NCI-H748 treated with DMSO at 0.1 percent for 48 hours (cell line): ENCODE measurements at regions not wholly inside any gene's neighbourhood (a gene's known extent, or its start where the extent isn't known, plus 50 kb on each side); places are given as distances from the start of the nearest gene placed in this dataset.

Experiments
- DNase-seq: peaks from one replicate; lab custom pipeline; 2025; lab: John Stamatoyannopoulos, UW

GRCh38 chr4:19317377-19317776 is 934.3 kb upstream of the SLIT2 start:
- no peak for DNase-seq

- no peak for DNase-seq
Observed at GRCh38 chr4:19314116-19314515, 937.6 kb upstream of the SLIT2 start.

GRCh38 chr4:19309378-19309777 is 942.3 kb upstream of the SLIT2 start:
- DNase-seq, result no peak

- no peak for DNase-seq
Observed at GRCh38 chr4:19304028-19304427, 947.7 kb upstream of the SLIT2 start.

GRCh38 chr4:19301527-19301926 is 950.2 kb upstream of the SLIT2 start:
- DNase-seq, result no peak

GRCh38 chr4:19300213-19300612 is 951.5 kb upstream of the SLIT2 start:
- DNase-seq, result no peak

- no peak for DNase-seq
Observed at GRCh38 chr4:19298998-19299397, 952.7 kb upstream of the SLIT2 start.

- no peak for DNase-seq
Observed at GRCh38 chr4:19293781-19294180, 957.9 kb upstream of the SLIT2 start.

- no peak for DNase-seq
Observed at GRCh38 chr4:19293080-19293479, 958.6 kb upstream of the SLIT2 start.

GRCh38 chr4:19286924-19287323 is 964.8 kb upstream of the SLIT2 start:
- no peak for DNase-seq

GRCh38 chr4:19285146-19285545 is 966.6 kb upstream of the SLIT2 start:
- no peak for DNase-seq

GRCh38 chr4:19278665-19279064 is 973.0 kb upstream of the SLIT2 start:
- no peak for DNase-seq

- DNase-seq, result no peak
Observed at GRCh38 chr4:19266566-19266965, 985.1 kb upstream of the SLIT2 start.

GRCh38 chr4:19262467-19262866 is 989.2 kb upstream of the SLIT2 start:
- no peak for DNase-seq

GRCh38 chr4:19260346-19260745 is 991.4 kb upstream of the SLIT2 start:
- DNase-seq, result no peak

GRCh38 chr4:19259920-19260319 is 991.8 kb upstream of the SLIT2 start:
- DNase-seq, result no peak

GRCh38 chr4:19256823-19257222 is 994.9 kb upstream of the SLIT2 start:
- DNase-seq, result no peak

- DNase-seq, result no peak
Observed at GRCh38 chr4:19254486-19254885, 997.2 kb upstream of the SLIT2 start.

- DNase-seq, result no peak
Observed at GRCh38 chr4:19248023-19248422, 1003.7 kb upstream of the SLIT2 start.

GRCh38 chr4:19241895-19242294 is 1009.8 kb upstream of the SLIT2 start:
- DNase-seq, result no peak

GRCh38 chr4:19239565-19239964 is 1012.1 kb upstream of the SLIT2 start:
- no peak for DNase-seq

- DNase-seq, result no peak
Observed at GRCh38 chr4:19236473-19236872, 1015.2 kb upstream of the SLIT2 start.

GRCh38 chr4:19230906-19231545 is 1020.7 kb upstream of the SLIT2 start:
- DNase-seq, result no peak

- DNase-seq, result no peak
Observed at GRCh38 chr4:19227701-19228100, 1024.0 kb upstream of the SLIT2 start.

GRCh38 chr4:19224820-19225219 is 1026.9 kb upstream of the SLIT2 start:
- DNase-seq, result peak; percentile 8
